ENCODE measurements at regions not wholly inside any gene's neighbourhood (a gene's known extent, or its start where the extent isn't known, plus 50 kb on each side); places are given as distances from the start of the nearest gene placed in this dataset.

DNA sequence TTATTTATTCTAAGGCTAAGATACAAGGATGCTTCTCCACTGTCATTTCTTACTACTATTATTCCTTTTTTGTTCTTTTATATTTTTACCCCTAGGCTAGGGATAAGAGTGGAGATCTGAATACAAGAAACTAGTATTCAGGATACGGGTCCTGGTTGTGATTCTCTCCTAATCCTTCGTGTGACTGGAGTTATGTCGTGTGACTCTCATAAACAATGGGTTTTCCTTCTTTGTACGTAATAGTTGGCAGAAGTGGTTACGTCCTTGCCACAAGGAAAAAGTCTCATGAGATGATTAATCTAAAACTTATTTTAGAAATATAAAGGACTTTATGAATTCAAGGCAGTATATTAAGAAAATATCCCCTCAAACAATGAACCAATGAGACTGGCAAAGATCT is 497.2 kb upstream of the FAM241A start:
- WGBS (ENCODE audit: insufficient coverage, low coverage, missing lambda C conversion rate), result 0% methylated on average over 5 of the region's 5 CpGs
- intact Hi-C loops (cut with micrococcal nuclease) (loop anchor here (10.0 kb wide), 1 partner anchor 207 kb away; no protein-coding TSS in a partner anchor), in situ Hi-C loops (cut with MboI) (no loop called here)
- H4K20me1 ChIP-seq (replicated peaks; ENCODE audit: control insufficient read depth, insufficient read depth, low read length), result no peaks in the 10 kb centered on the region
- POLR2A ChIA-PET, result no interaction called here
- no peak overlapping the region for H2AFZ ChIP-seq (ENCODE audit: low read depth, low read length)
- no peak overlapping the region for H3K27ac ChIP-seq (ENCODE audit: extremely low read depth, low read depth, low read length)
- H3K4me1 ChIP-seq (replicated peaks in 1 of 2; ENCODE audit: control insufficient read depth in 2 of 2, insufficient read depth in 2 of 2, low read length in 2 of 2), result no peaks in the 10 kb centered on the region
- H3K79me2 ChIP-seq (ENCODE audit: control insufficient read depth, insufficient read depth, low read length), result no peaks in the 10 kb centered on the region
- H3K9me3 ChIP-seq (replicated peaks; ENCODE audit: control insufficient read depth, insufficient read depth, low read depth, low read length), result no peaks in the 10 kb centered on the region
- H3K27me3 ChIP-seq (ENCODE audit: control insufficient read depth in 2 of 2, insufficient read depth in 2 of 2, low read length in 2 of 2), result no peaks in the 10 kb centered on the region
- TF ChIP-seq HLTF (IDR thresholded peaks at IDR 0.05) (no peak), NR2C1 (IDR thresholded peaks at IDR 0.05) (no peak), NR2C1 (tag; IDR thresholded peaks at IDR 0.05) (no peak), ZNF384 (IDR thresholded peaks at IDR 0.05; ENCODE audit: low read depth, low read length) (no peak), PHF8 (IDR thresholded peaks at IDR 0.05; ENCODE audit: borderline replicate concordance, low read length) (no peak), SRSF9 (IDR thresholded peaks at IDR 0.05; ENCODE audit: borderline replicate concordance, low read depth, low read length) (no peak), TCF7L2 (IDR thresholded peaks at IDR 0.05; ENCODE audit: low read depth, low read length) (no peak), ZNF263 (CRISPR knock-in tag; IDR thresholded peaks at IDR 0.05; ENCODE audit: borderline replicate concordance) (no peak), TEAD2 (tag; IDR thresholded peaks at IDR 0.05) (no peak), ZNF184 (CRISPR knock-in tag; IDR thresholded peaks at IDR 0.05) (no peak), MYNN (IDR thresholded peaks at IDR 0.05) (no peak), MYNN (CRISPR knock-in tag; IDR thresholded peaks at IDR 0.05) (no peak), ZNF644 (tag; IDR thresholded peaks at IDR 0.05; ENCODE audit: low read depth) (no peak), YY1 (IDR thresholded peaks at IDR 0.05; ENCODE audit: borderline replicate concordance in 1 of 3, control insufficient read depth in 1 of 3, extremely low read depth in 1 of 3, insufficient read depth in 3 of 3, insufficient read length in 1 of 3, insufficient replicate concordance in 2 of 3, low read depth in 1 of 3, low read length in 2 of 3) (no peak)
- TF ChIP-seq, protein P1, sequence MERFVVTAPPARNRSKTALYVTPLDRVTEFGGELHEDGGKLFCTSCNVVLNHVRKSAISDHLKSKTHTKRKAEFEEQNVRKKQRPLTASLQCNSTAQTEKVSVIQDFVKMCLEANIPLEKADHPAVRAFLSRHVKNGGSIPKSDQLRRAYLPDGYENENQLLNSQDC (CRISPR knock-in tag; IDR thresholded peaks at IDR 0.05), result no peak
- TF ChIP-seq, protein P2, sequence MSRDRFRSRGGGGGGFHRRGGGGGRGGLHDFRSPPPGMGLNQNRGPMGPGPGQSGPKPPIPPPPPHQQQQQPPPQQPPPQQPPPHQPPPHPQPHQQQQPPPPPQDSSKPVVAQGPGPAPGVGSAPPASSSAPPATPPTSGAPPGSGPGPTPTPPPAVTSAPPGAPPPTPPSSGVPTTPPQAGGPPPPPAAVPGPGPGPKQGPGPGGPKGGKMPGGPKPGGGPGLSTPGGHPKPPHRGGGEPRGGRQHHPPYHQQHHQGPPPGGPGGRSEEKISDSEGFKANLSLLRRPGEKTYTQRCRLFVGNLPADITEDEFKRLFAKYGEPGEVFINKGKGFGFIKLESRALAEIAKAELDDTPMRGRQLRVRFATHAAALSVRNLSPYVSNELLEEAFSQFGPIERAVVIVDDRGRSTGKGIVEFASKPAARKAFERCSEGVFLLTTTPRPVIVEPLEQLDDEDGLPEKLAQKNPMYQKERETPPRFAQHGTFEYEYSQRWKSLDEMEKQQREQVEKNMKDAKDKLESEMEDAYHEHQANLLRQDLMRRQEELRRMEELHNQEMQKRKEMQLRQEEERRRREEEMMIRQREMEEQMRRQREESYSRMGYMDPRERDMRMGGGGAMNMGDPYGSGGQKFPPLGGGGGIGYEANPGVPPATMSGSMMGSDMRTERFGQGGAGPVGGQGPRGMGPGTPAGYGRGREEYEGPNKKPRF (IDR thresholded peaks at IDR 0.05; ENCODE audit: low read depth, low read length), result no peak
- TF ChIP-seq, protein P3, sequence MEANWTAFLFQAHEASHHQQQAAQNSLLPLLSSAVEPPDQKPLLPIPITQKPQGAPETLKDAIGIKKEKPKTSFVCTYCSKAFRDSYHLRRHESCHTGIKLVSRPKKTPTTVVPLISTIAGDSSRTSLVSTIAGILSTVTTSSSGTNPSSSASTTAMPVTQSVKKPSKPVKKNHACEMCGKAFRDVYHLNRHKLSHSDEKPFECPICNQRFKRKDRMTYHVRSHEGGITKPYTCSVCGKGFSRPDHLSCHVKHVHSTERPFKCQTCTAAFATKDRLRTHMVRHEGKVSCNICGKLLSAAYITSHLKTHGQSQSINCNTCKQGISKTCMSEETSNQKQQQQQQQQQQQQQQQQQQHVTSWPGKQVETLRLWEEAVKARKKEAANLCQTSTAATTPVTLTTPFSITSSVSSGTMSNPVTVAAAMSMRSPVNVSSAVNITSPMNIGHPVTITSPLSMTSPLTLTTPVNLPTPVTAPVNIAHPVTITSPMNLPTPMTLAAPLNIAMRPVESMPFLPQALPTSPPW (CRISPR knock-in tag; IDR thresholded peaks at IDR 0.05), result no peak
- TF ChIP-seq, protein P4, sequence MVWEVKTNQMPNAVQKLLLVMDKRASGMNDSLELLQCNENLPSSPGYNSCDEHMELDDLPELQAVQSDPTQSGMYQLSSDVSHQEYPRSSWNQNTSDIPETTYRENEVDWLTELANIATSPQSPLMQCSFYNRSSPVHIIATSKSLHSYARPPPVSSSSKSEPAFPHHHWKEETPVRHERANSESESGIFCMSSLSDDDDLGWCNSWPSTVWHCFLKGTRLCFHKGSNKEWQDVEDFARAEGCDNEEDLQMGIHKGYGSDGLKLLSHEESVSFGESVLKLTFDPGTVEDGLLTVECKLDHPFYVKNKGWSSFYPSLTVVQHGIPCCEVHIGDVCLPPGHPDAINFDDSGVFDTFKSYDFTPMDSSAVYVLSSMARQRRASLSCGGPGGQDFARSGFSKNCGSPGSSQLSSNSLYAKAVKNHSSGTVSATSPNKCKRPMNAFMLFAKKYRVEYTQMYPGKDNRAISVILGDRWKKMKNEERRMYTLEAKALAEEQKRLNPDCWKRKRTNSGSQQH (CRISPR knock-in tag; IDR thresholded peaks at IDR 0.05), result no peak
- H3K4me3 ChIP-seq, result no peak overlapping the region
- no peak overlapping the region for H3K4me2 ChIP-seq (ENCODE audit: insufficient read depth, low read length)
- no peaks in the 10 kb centered on the region for H3K36me3 ChIP-seq (ENCODE audit: control insufficient read depth, insufficient read depth, low read length)
- no peaks in the 10 kb centered on the region for H3K9me1 ChIP-seq (ENCODE audit: control insufficient read depth, insufficient read depth, low read length)
- ATAC-seq, result no peak
- DNase-seq (ENCODE audit: extremely low read depth in 1 of 4, low spot score in 3 of 4), result no peak
- CTCF ChIA-PET (ENCODE audit: low intra/inter-chr PET ratio), result no interaction called here
- no peak for FAIRE-seq
- no peak overlapping the region for H3K9ac ChIP-seq (ENCODE audit: insufficient read depth in 1 of 2, low read depth in 2 of 2, low read length in 2 of 2)
- BruUV-seq (replicated peaks), result no TSS peak
